ENCODE measurements at regions not wholly inside any gene's neighbourhood (a gene's known extent, or its start where the extent isn't known, plus 50 kb on each side); places are given as distances from the start of the nearest gene placed in this dataset.

- TF ChIP-seq, protein P1, sequence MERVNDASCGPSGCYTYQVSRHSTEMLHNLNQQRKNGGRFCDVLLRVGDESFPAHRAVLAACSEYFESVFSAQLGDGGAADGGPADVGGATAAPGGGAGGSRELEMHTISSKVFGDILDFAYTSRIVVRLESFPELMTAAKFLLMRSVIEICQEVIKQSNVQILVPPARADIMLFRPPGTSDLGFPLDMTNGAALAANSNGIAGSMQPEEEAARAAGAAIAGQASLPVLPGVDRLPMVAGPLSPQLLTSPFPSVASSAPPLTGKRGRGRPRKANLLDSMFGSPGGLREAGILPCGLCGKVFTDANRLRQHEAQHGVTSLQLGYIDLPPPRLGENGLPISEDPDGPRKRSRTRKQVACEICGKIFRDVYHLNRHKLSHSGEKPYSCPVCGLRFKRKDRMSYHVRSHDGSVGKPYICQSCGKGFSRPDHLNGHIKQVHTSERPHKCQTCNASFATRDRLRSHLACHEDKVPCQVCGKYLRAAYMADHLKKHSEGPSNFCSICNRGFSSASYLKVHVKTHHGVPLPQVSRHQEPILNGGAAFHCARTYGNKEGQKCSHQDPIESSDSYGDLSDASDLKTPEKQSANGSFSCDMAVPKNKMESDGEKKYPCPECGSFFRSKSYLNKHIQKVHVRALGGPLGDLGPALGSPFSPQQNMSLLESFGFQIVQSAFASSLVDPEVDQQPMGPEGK (CRISPR knock-in tag; IDR thresholded peaks at IDR 0.05; ENCODE audit: borderline replicate concordance), result no peak
- TF ChIP-seq RARB (CRISPR knock-in tag; IDR thresholded peaks at IDR 0.05) (no peak), PPARA (CRISPR knock-in tag; IDR thresholded peaks at IDR 0.05; ENCODE audit: borderline replicate concordance) (no peak), CSDC2 (CRISPR knock-in tag; IDR thresholded peaks at IDR 0.05) (no peak), ZNF70 (CRISPR knock-in tag; IDR thresholded peaks at IDR 0.05) (no peak), TSHZ2 (CRISPR knock-in tag; IDR thresholded peaks at IDR 0.05) (no peak), ZFP30 (CRISPR knock-in tag; IDR thresholded peaks at IDR 0.05) (no peak), ZC3H10 (CRISPR knock-in tag; IDR thresholded peaks at IDR 0.05) (no peak), ZNF565 (CRISPR knock-in tag; conservative IDR thresholded peaks at IDR 0.05; ENCODE audit: low read depth) (no peak), ZFP3 (CRISPR knock-in tag; IDR thresholded peaks at IDR 0.05) (no peak), CREB5 (CRISPR knock-in tag; IDR thresholded peaks at IDR 0.05; ENCODE audit: low read depth) (no peak), ARNTL (CRISPR knock-in tag; IDR thresholded peaks at IDR 0.05; ENCODE audit: borderline replicate concordance, low read depth) (no peak), OSR1 (CRISPR knock-in tag; IDR thresholded peaks at IDR 0.05) (no peak)
Observed at GRCh38 chr15:96692826-96693225, 362.3 kb downstream of the NR2F2 start.

All from SK-N-SH treated with all-trans-retinoic acid at 6 μM for 48 hours (cell line).